ENCODE measurements at regions not wholly inside any gene's neighbourhood (a gene's known extent, or its start where the extent isn't known, plus 50 kb on each side); places are given as distances from the start of the nearest gene placed in this dataset.

DNA sequence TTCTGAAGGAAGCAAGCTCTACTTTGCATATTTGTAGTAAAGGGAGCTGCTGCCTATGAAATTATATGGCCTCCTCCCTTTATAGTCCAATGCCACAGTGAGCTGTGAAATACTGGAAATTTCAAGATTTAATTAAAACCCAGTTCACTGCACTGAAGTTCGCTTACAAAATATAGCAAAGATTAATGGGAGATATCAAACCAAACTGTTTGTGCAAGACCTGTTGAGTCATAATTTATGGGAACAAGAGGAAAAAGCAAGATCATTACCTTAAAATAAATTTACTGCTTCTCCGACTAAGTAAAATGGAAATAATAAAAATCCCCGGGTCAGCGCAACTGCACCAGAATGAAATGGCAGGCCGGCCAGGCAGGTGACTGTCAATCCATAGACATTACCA, 215.5 kb upstream of the RAB6C start:
- no peaks in the 10 kb centered on the region for H3K4me1 ChIP-seq (ENCODE audit: insufficient read depth, low read length)
- CTCF ChIA-PET, result no interaction called here
- no TSS peak for BruUV-seq (replicated peaks)
- DNase-seq (no peak), ATAC-seq (no peak)
- TF ChIP-seq, protein P1, sequence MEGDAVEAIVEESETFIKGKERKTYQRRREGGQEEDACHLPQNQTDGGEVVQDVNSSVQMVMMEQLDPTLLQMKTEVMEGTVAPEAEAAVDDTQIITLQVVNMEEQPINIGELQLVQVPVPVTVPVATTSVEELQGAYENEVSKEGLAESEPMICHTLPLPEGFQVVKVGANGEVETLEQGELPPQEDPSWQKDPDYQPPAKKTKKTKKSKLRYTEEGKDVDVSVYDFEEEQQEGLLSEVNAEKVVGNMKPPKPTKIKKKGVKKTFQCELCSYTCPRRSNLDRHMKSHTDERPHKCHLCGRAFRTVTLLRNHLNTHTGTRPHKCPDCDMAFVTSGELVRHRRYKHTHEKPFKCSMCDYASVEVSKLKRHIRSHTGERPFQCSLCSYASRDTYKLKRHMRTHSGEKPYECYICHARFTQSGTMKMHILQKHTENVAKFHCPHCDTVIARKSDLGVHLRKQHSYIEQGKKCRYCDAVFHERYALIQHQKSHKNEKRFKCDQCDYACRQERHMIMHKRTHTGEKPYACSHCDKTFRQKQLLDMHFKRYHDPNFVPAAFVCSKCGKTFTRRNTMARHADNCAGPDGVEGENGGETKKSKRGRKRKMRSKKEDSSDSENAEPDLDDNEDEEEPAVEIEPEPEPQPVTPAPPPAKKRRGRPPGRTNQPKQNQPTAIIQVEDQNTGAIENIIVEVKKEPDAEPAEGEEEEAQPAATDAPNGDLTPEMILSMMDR (conservative IDR thresholded peaks at IDR 0.05; ENCODE audit: low read depth, low read length), result no peak
- TF ChIP-seq EZH2 (IDR thresholded peaks at IDR 0.05; ENCODE audit: low read length, unreplicated experiment), result no peak
- TF ChIP-seq EZH2phosphoT487 (IDR thresholded peaks at IDR 0.05; ENCODE audit: borderline replicate concordance, low read length), result no peak
- peaks cover 23% of the 10 kb centered on the region for H3K27me3 ChIP-seq (ENCODE audit: low read length)
- no peak overlapping the region for H2AFZ ChIP-seq (ENCODE audit: low read length)
- H3K9me2 ChIP-seq (replicated peaks; ENCODE audit: low read length), result no peaks in the 10 kb centered on the region
- no peak overlapping the region for H3K4me2 ChIP-seq (ENCODE audit: low read length)
- H3K9ac ChIP-seq (ENCODE audit: low read length), result no peak overlapping the region
- no peaks in the 10 kb centered on the region for H3K9me3 ChIP-seq (ENCODE audit: low read length)
- H3K4me3 ChIP-seq (ENCODE audit: low read length), result no peak overlapping the region
- H4K20me1 ChIP-seq (ENCODE audit: low read length), result no peaks in the 10 kb centered on the region
- POLR2A ChIA-PET (ENCODE audit: unreplicated experiment), result no interaction called here
- intact Hi-C loops (cut with micrococcal nuclease), result no loop called here
- H3F3A ChIP-seq (ENCODE audit: low read length, unreplicated experiment), result no peaks in the 10 kb centered on the region
- H3K36me3 ChIP-seq (ENCODE audit: low read depth, low read length), result no peaks in the 10 kb centered on the region
- no peaks in the 10 kb centered on the region for H3K79me2 ChIP-seq (ENCODE audit: low read length)
- no peak overlapping the region for H3K27ac ChIP-seq (ENCODE audit: low read length)

DNA sequence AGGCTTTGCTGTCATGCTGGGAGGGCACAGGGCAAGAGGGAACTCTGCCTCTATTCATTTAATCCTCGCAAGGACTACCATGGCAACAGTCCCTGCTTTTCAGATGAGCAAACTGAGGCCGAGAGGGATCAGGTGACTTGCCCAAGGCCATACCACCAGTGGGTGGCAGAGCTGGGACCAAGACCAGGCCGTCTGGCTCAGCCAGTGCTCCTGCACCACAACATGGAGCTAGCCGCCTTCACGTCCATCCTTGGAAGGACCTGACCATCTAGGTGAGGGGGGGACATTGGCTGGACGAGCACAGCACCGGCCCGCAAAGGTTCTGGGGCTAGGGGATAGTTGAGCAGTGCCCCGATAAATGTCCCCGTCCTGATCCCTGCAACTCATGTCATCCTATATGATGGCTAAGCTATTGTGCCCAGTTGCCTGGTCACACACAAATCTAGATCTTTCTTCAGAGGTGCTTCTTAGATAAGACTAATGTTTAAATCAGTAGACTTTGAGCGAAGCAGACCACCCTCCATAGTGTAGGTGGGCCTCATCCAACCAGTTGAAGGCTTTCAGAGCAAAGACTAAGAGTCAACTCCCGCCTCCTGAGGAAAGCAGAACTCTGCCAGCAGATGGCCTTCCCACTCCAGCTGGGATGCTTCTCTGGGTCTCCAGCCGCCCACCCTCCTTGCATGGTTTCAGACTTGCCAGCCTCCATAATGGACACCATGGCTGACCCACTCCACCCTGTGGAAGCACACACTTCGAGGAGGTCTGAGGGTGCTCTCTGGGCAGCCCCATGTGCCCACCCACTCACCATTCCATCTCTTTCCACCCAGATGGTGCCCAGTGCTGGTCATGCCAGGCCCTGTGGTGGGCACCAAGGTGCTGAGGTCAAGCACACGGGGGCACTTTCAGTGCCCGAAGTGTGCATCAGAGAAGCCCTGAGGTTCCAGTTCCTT, 214.8 kb upstream of the RAB6C start:
- no TSS peak for BruUV-seq (replicated peaks)

More for the DNA sequence above, 214.8 kb upstream of the RAB6C start:
- POLR2A ChIA-PET (ENCODE audit: unreplicated experiment), result no interaction called here
- no peaks in the 10 kb centered on the region for H3K36me3 ChIP-seq (ENCODE audit: low read depth, low read length)
- no peak overlapping the region for H3K4me3 ChIP-seq (ENCODE audit: low read length)
- H3K27me3 ChIP-seq (ENCODE audit: low read length), result peaks cover 23% of the 10 kb centered on the region
- no peaks in the 10 kb centered on the region for H3K9me3 ChIP-seq (ENCODE audit: low read length)
- no peak overlapping the region for H3K4me2 ChIP-seq (ENCODE audit: low read length)
- H3K9ac ChIP-seq (ENCODE audit: low read length), result no peak overlapping the region
- intact Hi-C loops (cut with micrococcal nuclease), result no loop called here
- H3K79me2 ChIP-seq (ENCODE audit: low read length), result no peaks in the 10 kb centered on the region
- no peaks in the 10 kb centered on the region for H3K9me2 ChIP-seq (replicated peaks; ENCODE audit: low read length)
- H4K20me1 ChIP-seq (ENCODE audit: low read length), result no peaks in the 10 kb centered on the region
- no peaks in the 10 kb centered on the region for H3K4me1 ChIP-seq (ENCODE audit: insufficient read depth, low read length)
- no peak for TF ChIP-seq EZH2phosphoT487 (IDR thresholded peaks at IDR 0.05; ENCODE audit: borderline replicate concordance, low read length)
- TF ChIP-seq, protein P1 (conservative IDR thresholded peaks at IDR 0.05; ENCODE audit: low read depth, low read length), result no peak
- no peak for TF ChIP-seq EZH2 (IDR thresholded peaks at IDR 0.05; ENCODE audit: low read length, unreplicated experiment)
- ATAC-seq, result no peak
- H2AFZ ChIP-seq (ENCODE audit: low read length), result no peak overlapping the region
- H3K27ac ChIP-seq (ENCODE audit: low read length), result no peak overlapping the region
- CTCF ChIA-PET, result no interaction called here
- no peaks in the 10 kb centered on the region for H3F3A ChIP-seq (ENCODE audit: low read length, unreplicated experiment)
- no peak for DNase-seq
